Liver (tissue), 7 donors: ENCODE measurements at regions not wholly inside any gene's neighbourhood (a gene's known extent, or its start where the extent isn't known, plus 50 kb on each side); places are given as distances from the start of the nearest gene placed in this dataset.

Source experiments
- DNase-seq: peaks from one replicate; pipeline ENCODE4 v3.0.0-alpha.2; 2017; ENCODE audit warnings: low spot score
- H3K27ac ChIP-seq, 2 donors: one replicate each; pipeline ENCODE4 v1.7.0; 2013; ENCODE audit warnings: inconsistent platforms in 2 of 2, low read length in 2 of 2, control low read depth in 1 of 2, low read depth in 1 of 2, mild to moderate bottlenecking in 1 of 2
- H3K27me3 ChIP-seq, 4 donors: one replicate each; pipeline versions ENCODE4 v1.6.1 to v1.7.0; 2013; ENCODE audit warnings: low read length in 3 of 4, inconsistent platforms in 1 of 4, mild to moderate bottlenecking in 1 of 4, moderate library complexity in 1 of 4; ENCODE audit not compliant: control insufficient read depth in 4 of 4, insufficient read depth in 4 of 4
- H3K36me3 ChIP-seq, 4 donors: one replicate each; pipeline versions ENCODE4 v1.6.1 to v1.7.0; 2013; ENCODE audit warnings: low read length in 3 of 4, mild to moderate bottlenecking in 3 of 4, low read depth in 1 of 4, moderate library complexity in 1 of 4; ENCODE audit not compliant: control insufficient read depth in 4 of 4, insufficient read depth in 3 of 4
- H3K4me1 ChIP-seq, 4 donors: one replicate each; pipeline versions ENCODE4 v1.6.1 to v1.7.0; 2013; ENCODE audit warnings: low read length in 3 of 4, mild to moderate bottlenecking in 3 of 4, moderate library complexity in 1 of 4; ENCODE audit not compliant: control insufficient read depth in 4 of 4, insufficient read depth in 4 of 4
- H3K4me3 ChIP-seq, 3 donors: one replicate each; pipeline versions ENCODE4 v1.6.1 to v1.7.0; 2013; ENCODE audit warnings: low read length in 3 of 3, control low read depth in 1 of 3, low read depth in 1 of 3, mild to moderate bottlenecking in 1 of 3
- H3K9ac ChIP-seq, 2 donors: one replicate each; pipeline ENCODE4 v1.7.0; 2013; ENCODE audit warnings: low read length in 2 of 2, mild to moderate bottlenecking in 2 of 2, moderate library complexity in 2 of 2, control low read depth in 1 of 2, low read depth in 1 of 2
- H3K9me3 ChIP-seq, 4 donors: one replicate each; pipeline versions ENCODE4 v1.6.1 to v1.7.0; 2013; ENCODE audit warnings: low read length in 3 of 4; ENCODE audit not compliant: control insufficient read depth in 4 of 4
- ATF3 ChIP-seq: IDR thresholded peaks from 2 replicates; pipeline ENCODE4 v1.6.1; 2016; ENCODE audit warnings: antibody characterized with exemption
- EGR1 ChIP-seq, 2 donors: IDR thresholded peaks; 2 replicates each; pipeline ENCODE4 v1.6.1; 2016 to 2018; ENCODE audit warnings: antibody characterized with exemption in 2 of 2, low read depth in 2 of 2
- FOXA1 ChIP-seq: IDR thresholded peaks from 2 replicates; pipeline ENCODE4 v1.6.1; 2016; ENCODE audit warnings: antibody characterized with exemption
- FOXA2 ChIP-seq: IDR thresholded peaks from 2 replicates; pipeline ENCODE4 v1.6.1; 2016; ENCODE audit warnings: antibody characterized with exemption
- HNF4A ChIP-seq, 2 donors: conservative IDR thresholded peaks; 2 replicates each; pipeline ENCODE4 v1.6.1; 2016; ENCODE audit warnings: antibody characterized with exemption in 2 of 2, mild to moderate bottlenecking in 2 of 2
- JUND ChIP-seq, 2 donors: IDR thresholded peaks; 2 replicates each; pipeline ENCODE4 v1.6.1; 2016; ENCODE audit warnings: antibody characterized with exemption in 2 of 2
- RXRA ChIP-seq, 2 donors: IDR thresholded peaks; 2 replicates each; pipeline ENCODE4 v1.6.1; 2017 to 2018; ENCODE audit warnings: antibody characterized with exemption in 2 of 2, mild to moderate bottlenecking in 1 of 2
- SP1 ChIP-seq: IDR thresholded peaks from 2 replicates; pipeline ENCODE4 v1.6.1; 2018; ENCODE audit warnings: antibody characterized with exemption, mild to moderate bottlenecking
- TAF1 ChIP-seq: conservative IDR thresholded peaks from 2 replicates; pipeline ENCODE4 v1.6.1; 2016; ENCODE audit warnings: antibody characterized with exemption, mild to moderate bottlenecking
- YY1 ChIP-seq: IDR thresholded peaks from 2 replicates; pipeline ENCODE4 v1.6.1; 2016; ENCODE audit warnings: antibody characterized with exemption, mild to moderate bottlenecking
- WGBS: extraction: QIAGEN DNeasy Blood & Tissue Kit; methylation state at CpG from one replicate; pipeline ENCODE4 v1.1.7; 2013; 5-methylcytosine and 5-hydroxymethylcytosine counted together
- TF ChIP-seq, protein P1 (sequence below): IDR thresholded peaks from 2 replicates; pipeline ENCODE4 v1.6.1; 2016; ENCODE audit warnings: antibody characterized with exemption
- TF ChIP-seq, protein P2 (sequence below): IDR thresholded peaks from 2 replicates; pipeline ENCODE4 v1.6.1; 2016; ENCODE audit warnings: antibody characterized with exemption
- TF ChIP-seq, protein P3 (sequence below): IDR thresholded peaks from 2 replicates; pipeline ENCODE4 v1.6.1; 2016; ENCODE audit warnings: antibody characterized with exemption, mild to moderate bottlenecking
- donor health status: healthy.
- donor health status: healthy.
- donor health status: healthy.
- donor health status: healthy.

- no peak for TF ChIP-seq ATF3
- no peak for TF ChIP-seq TAF1
- no peak for TF ChIP-seq SP1
- TF ChIP-seq, protein P1, sequence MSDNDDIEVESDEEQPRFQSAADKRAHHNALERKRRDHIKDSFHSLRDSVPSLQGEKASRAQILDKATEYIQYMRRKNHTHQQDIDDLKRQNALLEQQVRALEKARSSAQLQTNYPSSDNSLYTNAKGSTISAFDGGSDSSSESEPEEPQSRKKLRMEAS = no peak
- no peak for TF ChIP-seq YY1
Measured at GRCh38 chr1:232383455-232384123, 246.3 kb downstream of the SIPA1L2 start (continued).

GRCh38 chr1:232382671-232383070 lies 247.3 kb downstream of the SIPA1L2 start:
- no peak for TF ChIP-seq FOXA2
- TF ChIP-seq SP1 = no peak
- Histone ChIP-seq H3K27me3 (no peaks in the 10 kb centered on the region), H3K4me1 (no peaks in the 10 kb centered on the region), H3K9ac (no peak overlapping the region), H3K36me3 (no peaks in the 10 kb centered on the region), H3K27ac (no peak overlapping the region), H3K9me3 (no peaks in the 10 kb centered on the region), H3K4me3 (no peak overlapping the region)
- DNase-seq = no peak
- 82% methylated on average over 4 of the region's 4 CpGs for WGBS

- DNase-seq = no peak
- no peaks in the 10 kb centered on the region for H3K27me3 ChIP-seq
- H3K9ac ChIP-seq = no peak overlapping the region
- H3K9me3 ChIP-seq = no peaks in the 10 kb centered on the region
- no peak overlapping the region for H3K4me3 ChIP-seq
- WGBS = 90% methylated on average over 10 of the region's 10 CpGs
- no peak overlapping the region for H3K27ac ChIP-seq
- TF ChIP-seq JUND (IDR thresholded peaks at IDR 0.05) (no peak), HNF4A (conservative IDR thresholded peaks at IDR 0.05) (no peak), FOXA2 (no peak), RXRA (IDR thresholded peaks at IDR 0.05) (no peak), YY1 (no peak), FOXA1 (no peak), EGR1 (IDR thresholded peaks at IDR 0.05; ENCODE audit: low read depth in 2 of 2) (no peak)
- TF ChIP-seq, protein P2, sequence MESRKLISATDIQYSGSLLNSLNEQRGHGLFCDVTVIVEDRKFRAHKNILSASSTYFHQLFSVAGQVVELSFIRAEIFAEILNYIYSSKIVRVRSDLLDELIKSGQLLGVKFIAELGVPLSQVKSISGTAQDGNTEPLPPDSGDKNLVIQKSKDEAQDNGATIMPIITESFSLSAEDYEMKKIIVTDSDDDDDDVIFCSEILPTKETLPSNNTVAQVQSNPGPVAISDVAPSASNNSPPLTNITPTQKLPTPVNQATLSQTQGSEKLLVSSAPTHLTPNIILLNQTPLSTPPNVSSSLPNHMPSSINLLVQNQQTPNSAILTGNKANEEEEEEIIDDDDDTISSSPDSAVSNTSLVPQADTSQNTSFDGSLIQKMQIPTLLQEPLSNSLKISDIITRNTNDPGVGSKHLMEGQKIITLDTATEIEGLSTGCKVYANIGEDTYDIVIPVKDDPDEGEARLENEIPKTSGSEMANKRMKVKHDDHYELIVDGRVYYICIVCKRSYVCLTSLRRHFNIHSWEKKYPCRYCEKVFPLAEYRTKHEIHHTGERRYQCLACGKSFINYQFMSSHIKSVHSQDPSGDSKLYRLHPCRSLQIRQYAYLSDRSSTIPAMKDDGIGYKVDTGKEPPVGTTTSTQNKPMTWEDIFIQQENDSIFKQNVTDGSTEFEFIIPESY = no peak
- TF ChIP-seq, protein P3, sequence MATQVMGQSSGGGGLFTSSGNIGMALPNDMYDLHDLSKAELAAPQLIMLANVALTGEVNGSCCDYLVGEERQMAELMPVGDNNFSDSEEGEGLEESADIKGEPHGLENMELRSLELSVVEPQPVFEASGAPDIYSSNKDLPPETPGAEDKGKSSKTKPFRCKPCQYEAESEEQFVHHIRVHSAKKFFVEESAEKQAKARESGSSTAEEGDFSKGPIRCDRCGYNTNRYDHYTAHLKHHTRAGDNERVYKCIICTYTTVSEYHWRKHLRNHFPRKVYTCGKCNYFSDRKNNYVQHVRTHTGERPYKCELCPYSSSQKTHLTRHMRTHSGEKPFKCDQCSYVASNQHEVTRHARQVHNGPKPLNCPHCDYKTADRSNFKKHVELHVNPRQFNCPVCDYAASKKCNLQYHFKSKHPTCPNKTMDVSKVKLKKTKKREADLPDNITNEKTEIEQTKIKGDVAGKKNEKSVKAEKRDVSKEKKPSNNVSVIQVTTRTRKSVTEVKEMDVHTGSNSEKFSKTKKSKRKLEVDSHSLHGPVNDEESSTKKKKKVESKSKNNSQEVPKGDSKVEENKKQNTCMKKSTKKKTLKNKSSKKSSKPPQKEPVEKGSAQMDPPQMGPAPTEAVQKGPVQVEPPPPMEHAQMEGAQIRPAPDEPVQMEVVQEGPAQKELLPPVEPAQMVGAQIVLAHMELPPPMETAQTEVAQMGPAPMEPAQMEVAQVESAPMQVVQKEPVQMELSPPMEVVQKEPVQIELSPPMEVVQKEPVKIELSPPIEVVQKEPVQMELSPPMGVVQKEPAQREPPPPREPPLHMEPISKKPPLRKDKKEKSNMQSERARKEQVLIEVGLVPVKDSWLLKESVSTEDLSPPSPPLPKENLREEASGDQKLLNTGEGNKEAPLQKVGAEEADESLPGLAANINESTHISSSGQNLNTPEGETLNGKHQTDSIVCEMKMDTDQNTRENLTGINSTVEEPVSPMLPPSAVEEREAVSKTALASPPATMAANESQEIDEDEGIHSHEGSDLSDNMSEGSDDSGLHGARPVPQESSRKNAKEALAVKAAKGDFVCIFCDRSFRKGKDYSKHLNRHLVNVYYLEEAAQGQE = no peak
- no peaks in the 10 kb centered on the region for H3K4me1 ChIP-seq
- no peaks in the 10 kb centered on the region for H3K36me3 ChIP-seq
Measured at GRCh38 chr1:232381394-232382100, 248.4 kb downstream of the SIPA1L2 start.
